Mesendoderm (in vitro differentiated cells): ENCODE measurements at regions not wholly inside any gene's neighbourhood (a gene's known extent, or its start where the extent isn't known, plus 50 kb on each side); places are given as distances from the start of the nearest gene placed in this dataset.

Experiments
- DNase-seq: peaks from one replicate; pipeline ENCODE4 v3.0.0; 2013
- H2AK5ac ChIP-seq: 2 replicates; pipeline ENCODE4 v1.6.1; 2013; ENCODE audit warnings: low read length, inconsistent platforms
- H2BK120ac ChIP-seq: 2 replicates; pipeline ENCODE4 v1.6.1; 2013; ENCODE audit warnings: low read depth, mild to moderate bottlenecking, low read length, moderate library complexity, mixed read lengths
- H2BK15ac ChIP-seq: replicated peaks from 2 replicates; pipeline ENCODE4 v1.6.1; 2013; ENCODE audit warnings: low read depth, mild to moderate bottlenecking, moderate library complexity
- H2BK5ac ChIP-seq: 2 replicates; pipeline ENCODE4 v1.6.1; 2013; ENCODE audit warnings: low read length, inconsistent platforms
- H3K18ac ChIP-seq: 2 replicates; pipeline ENCODE4 v1.6.1; 2013; ENCODE audit warnings: mild to moderate bottlenecking, low read length, mixed read lengths
- H3K23ac ChIP-seq: one replicate; pipeline ENCODE4 v1.6.1; 2013; ENCODE audit warnings: low read length
- H3K27ac ChIP-seq: 2 replicates; pipeline ENCODE4 v1.5.1; 2013; ENCODE audit warnings: low read depth, mild to moderate bottlenecking, inconsistent platforms, low read length, moderate library complexity
- H3K27me3 ChIP-seq: 2 replicates; pipeline ENCODE4 v1.6.1; 2013; ENCODE audit warnings: low read length, control low read depth, mild to moderate bottlenecking, inconsistent platforms; ENCODE audit not compliant: insufficient read depth, poor library complexity
- H3K36me3 ChIP-seq: 2 replicates; pipeline ENCODE4 v1.6.1; 2013; ENCODE audit warnings: low read length, inconsistent platforms; ENCODE audit not compliant: control insufficient read depth, insufficient read depth
- H3K4ac ChIP-seq: one replicate; pipeline ENCODE4 v1.6.1; 2013; ENCODE audit warnings: low read depth, mild to moderate bottlenecking, low read length, moderate library complexity
- H3K4me1 ChIP-seq: 2 replicates; pipeline ENCODE4 v1.6.1; 2013; ENCODE audit warnings: low read depth, low read length, inconsistent platforms; ENCODE audit not compliant: control insufficient read depth
- H3K4me2 ChIP-seq: 2 replicates; pipeline ENCODE4 v1.6.1; 2013; ENCODE audit warnings: low read length
- H3K4me3 ChIP-seq: 2 replicates; pipeline ENCODE4 v1.5.1; 2013; ENCODE audit warnings: mild to moderate bottlenecking, low read length
- H3K56ac ChIP-seq: one replicate; pipeline ENCODE4 v1.6.1; 2013; ENCODE audit warnings: low read length
- H3K79me1 ChIP-seq: 2 replicates; pipeline ENCODE4 v1.6.1; 2013; ENCODE audit warnings: low read length, inconsistent platforms
- H3K79me2 ChIP-seq: 2 replicates; pipeline ENCODE4 v1.6.1; 2013; ENCODE audit warnings: mild to moderate bottlenecking, low read length; ENCODE audit not compliant: control insufficient read depth, insufficient read depth
- H3K9ac ChIP-seq: 2 replicates; pipeline ENCODE4 v1.6.1; 2013; ENCODE audit warnings: low read length, inconsistent platforms
- H4K5ac ChIP-seq: one replicate; pipeline ENCODE4 v1.6.1; 2013; ENCODE audit warnings: low read length
- H4K8ac ChIP-seq: one replicate; pipeline ENCODE4 v1.6.1; 2013; ENCODE audit warnings: low read depth, mild to moderate bottlenecking, control low read depth, low read length, moderate library complexity
- WGBS: extraction: QIAGEN DNeasy Blood & Tissue Kit; methylation state at CpG from one replicate; pipeline ENCODE4 v1.1.7; 2013; ENCODE audit warnings: low lambda C conversion rate, missing lambda C conversion rate; ENCODE audit not compliant: insufficient coverage; ENCODE audit errors: extremely low coverage; 5-methylcytosine and 5-hydroxymethylcytosine counted together

DNA sequence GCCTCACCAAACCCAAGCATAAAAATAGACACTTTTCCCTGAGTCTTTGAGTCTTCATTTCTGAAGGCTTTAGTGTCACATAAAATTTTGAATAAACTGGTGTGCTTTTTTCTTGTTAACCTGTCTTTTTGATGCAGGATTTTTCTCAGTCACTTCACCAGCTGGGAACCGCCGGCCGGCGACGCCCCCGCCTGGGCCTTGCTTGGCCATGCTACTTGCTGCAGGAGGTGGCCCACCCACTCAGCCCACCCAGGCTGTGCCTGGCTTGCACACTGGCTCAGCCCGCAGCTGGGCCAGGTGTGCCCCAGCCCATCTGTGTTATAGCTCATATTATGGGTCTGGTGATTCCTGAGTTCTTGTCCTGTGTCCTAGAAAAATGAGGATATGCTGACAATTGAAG is 247.4 kb upstream of the CACNA2D1 start:
- no peak overlapping the region for H3K4me3 ChIP-seq
- no CpG with 5 or more reads among the region's 7 CpGs for WGBS
- no peak overlapping the region for H4K5ac ChIP-seq
- H2BK15ac ChIP-seq: no peak overlapping the region
- H2BK120ac ChIP-seq: no peak overlapping the region
- H3K23ac ChIP-seq: no peak overlapping the region
- H3K36me3 ChIP-seq: no peaks in the 10 kb centered on the region
- no peak overlapping the region for H3K56ac ChIP-seq
- no peak for DNase-seq
- no peaks in the 10 kb centered on the region for H3K79me2 ChIP-seq
- no peak overlapping the region for H3K18ac ChIP-seq
- no peaks in the 10 kb centered on the region for H3K27me3 ChIP-seq
- no peaks in the 10 kb centered on the region for H3K79me1 ChIP-seq
- H4K8ac ChIP-seq: no peak overlapping the region
- no peak overlapping the region for H3K4ac ChIP-seq
- no peak overlapping the region for H3K4me2 ChIP-seq
- H3K27ac ChIP-seq: no peak overlapping the region
- no peaks in the 10 kb centered on the region for H3K4me1 ChIP-seq
- H3K9ac ChIP-seq: no peak overlapping the region
- no peak overlapping the region for H2AK5ac ChIP-seq
- no peak overlapping the region for H2BK5ac ChIP-seq

DNA sequence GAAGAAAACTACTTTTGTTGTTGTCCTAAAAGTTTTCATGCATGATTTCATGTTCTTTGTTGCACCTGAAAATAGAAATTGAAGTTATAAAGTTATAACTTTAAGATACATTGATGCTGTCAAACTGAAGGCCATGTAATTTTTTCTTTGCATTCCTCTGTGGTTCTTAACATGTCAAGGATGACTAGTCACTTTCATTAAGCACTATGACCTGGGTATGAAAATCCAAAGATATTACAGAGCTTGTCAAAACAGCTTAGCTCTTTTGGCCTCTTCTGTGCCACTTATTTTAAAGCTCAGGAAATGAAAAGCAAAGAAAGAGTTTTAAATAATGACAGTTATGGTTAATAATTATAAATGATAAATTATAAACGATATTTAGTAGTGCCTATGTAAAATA is 241.6 kb upstream of the CACNA2D1 start:
- no peak overlapping the region for H3K9ac ChIP-seq
- H2AK5ac ChIP-seq: no peak overlapping the region
- H3K36me3 ChIP-seq: no peaks in the 10 kb centered on the region
- no peaks in the 10 kb centered on the region for H3K79me2 ChIP-seq
- no peak overlapping the region for H3K27ac ChIP-seq
- no peak overlapping the region for H3K4ac ChIP-seq
- no peak overlapping the region for H2BK120ac ChIP-seq
- H3K79me1 ChIP-seq: no peaks in the 10 kb centered on the region
- H3K4me1 ChIP-seq: no peaks in the 10 kb centered on the region
- no peak overlapping the region for H3K23ac ChIP-seq
- H2BK15ac ChIP-seq: no peak overlapping the region
- H4K8ac ChIP-seq: no peak overlapping the region
- no peak overlapping the region for H3K18ac ChIP-seq
- H4K5ac ChIP-seq: no peak overlapping the region
- H3K4me3 ChIP-seq: no peak overlapping the region
- no peaks in the 10 kb centered on the region for H3K27me3 ChIP-seq
- H3K4me2 ChIP-seq: no peak overlapping the region
- no peak overlapping the region for H3K56ac ChIP-seq
- no peak for DNase-seq
- H2BK5ac ChIP-seq: no peak overlapping the region
- WGBS: 100% methylated on average over 1 of the region's 1 CpG

DNA sequence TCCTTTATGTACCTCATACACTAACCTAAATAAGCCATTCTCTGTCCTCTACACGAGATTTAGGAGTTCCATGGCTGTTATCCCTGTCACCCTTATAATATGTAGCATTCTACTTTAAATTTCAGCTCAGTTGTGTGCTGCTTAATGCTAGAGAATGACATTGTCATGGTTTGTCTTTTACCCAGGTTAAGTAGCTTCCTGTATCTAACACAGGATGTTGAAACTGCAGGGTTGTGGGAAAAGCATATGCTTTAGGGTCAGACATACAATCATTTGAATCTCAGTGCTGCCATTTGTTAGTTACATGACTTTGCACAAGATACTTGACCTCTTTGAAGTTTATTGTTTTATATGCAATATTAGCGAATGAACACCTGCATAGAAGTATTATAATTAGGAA is 235.1 kb upstream of the CACNA2D1 start:
- Histone ChIP-seq H3K79me2 (no peaks in the 10 kb centered on the region), H2AK5ac (no peak overlapping the region), H3K4me2 (no peak overlapping the region), H3K36me3 (no peaks in the 10 kb centered on the region), H2BK5ac (no peak overlapping the region), H2BK120ac (no peak overlapping the region), H3K4me3 (no peak overlapping the region), H2BK15ac (no peak overlapping the region), H3K27ac (no peak overlapping the region), H3K23ac (no peak overlapping the region), H4K5ac (no peak overlapping the region), H4K8ac (no peak overlapping the region), H3K9ac (no peak overlapping the region), H3K56ac (no peak overlapping the region), H3K79me1 (no peaks in the 10 kb centered on the region), H3K27me3 (no peaks in the 10 kb centered on the region), H3K18ac (no peak overlapping the region), H3K4ac (no peak overlapping the region), H3K4me1 (no peaks in the 10 kb centered on the region)
- no CpG with 5 or more reads among the region's 2 CpGs for WGBS
- DNase-seq: peak; percentile 50

DNA sequence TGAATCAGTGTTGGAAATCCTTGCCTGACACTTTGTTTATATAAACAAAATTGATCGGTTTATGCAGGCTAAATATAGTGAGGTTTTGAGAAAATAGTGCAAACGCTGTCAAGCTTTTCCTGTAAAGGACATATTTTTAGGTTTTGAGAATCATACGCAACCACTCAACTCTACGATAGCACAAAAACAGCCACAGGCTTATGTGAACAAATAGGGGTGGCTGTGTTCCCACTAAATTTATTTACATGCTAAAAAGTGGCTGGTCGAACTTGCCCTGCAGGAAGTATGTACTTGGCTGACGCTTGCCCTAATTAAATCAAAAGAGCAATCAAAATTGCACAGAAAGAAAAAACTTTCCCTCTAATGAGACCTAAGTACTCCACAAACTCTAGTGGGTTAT is 234.7 kb upstream of the CACNA2D1 start:
- no peak overlapping the region for H4K5ac ChIP-seq
- H4K8ac ChIP-seq: no peak overlapping the region
- H3K79me1 ChIP-seq: no peaks in the 10 kb centered on the region
- no peak overlapping the region for H2BK5ac ChIP-seq
- peak overlapping the region; percentile 75 for H3K18ac ChIP-seq
- no peak overlapping the region for H2BK15ac ChIP-seq
- no peak overlapping the region for H3K4me3 ChIP-seq
- H3K4me1 ChIP-seq: no peaks in the 10 kb centered on the region
- WGBS: no CpG with 5 or more reads among the region's 6 CpGs
- no peak overlapping the region for H2AK5ac ChIP-seq
- H3K23ac ChIP-seq: no peak overlapping the region
- H3K27ac ChIP-seq: no peak overlapping the region
- no peak overlapping the region for H2BK120ac ChIP-seq
- H3K36me3 ChIP-seq: no peaks in the 10 kb centered on the region
- no peak overlapping the region for H3K56ac ChIP-seq
- H3K4me2 ChIP-seq: no peak overlapping the region
- no peak overlapping the region for H3K4ac ChIP-seq
- DNase-seq: no peak
- H3K9ac ChIP-seq: no peak overlapping the region
- H3K79me2 ChIP-seq: no peaks in the 10 kb centered on the region
- H3K27me3 ChIP-seq: no peaks in the 10 kb centered on the region

DNA sequence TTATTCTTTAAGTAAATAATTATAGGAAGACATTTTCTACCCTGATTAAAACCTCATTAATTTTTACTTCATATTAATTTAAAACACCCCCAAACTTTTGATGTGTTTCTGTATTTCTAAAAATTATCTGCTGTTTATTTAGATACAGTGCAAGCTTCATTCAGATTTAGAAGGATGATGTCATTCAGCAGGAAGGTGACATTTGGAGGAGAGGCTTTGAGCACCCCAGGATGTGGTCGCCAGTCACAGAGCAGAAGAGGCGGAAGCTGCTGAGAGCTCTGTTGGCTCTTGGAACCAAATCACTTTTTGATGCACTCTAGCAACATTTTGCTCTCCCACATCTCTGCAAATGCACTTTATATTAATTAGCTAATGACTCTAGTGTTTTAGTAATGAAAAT is 233.9 kb upstream of the CACNA2D1 start:
- Histone ChIP-seq H3K56ac (no peak overlapping the region), H3K36me3 (no peaks in the 10 kb centered on the region), H3K23ac (no peak overlapping the region), H2AK5ac (no peak overlapping the region), H3K27me3 (no peaks in the 10 kb centered on the region), H2BK120ac (no peak overlapping the region), H2BK5ac (no peak overlapping the region), H4K8ac (no peak overlapping the region), H3K4ac (no peak overlapping the region), H4K5ac (no peak overlapping the region), H2BK15ac (no peak overlapping the region), H3K27ac (no peak overlapping the region), H3K4me3 (no peak overlapping the region), H3K4me2 (no peak overlapping the region), H3K79me2 (no peaks in the 10 kb centered on the region), H3K4me1 (no peaks in the 10 kb centered on the region), H3K18ac (no peak overlapping the region), H3K9ac (no peak overlapping the region), H3K79me1 (no peaks in the 10 kb centered on the region)
- WGBS: no CpG with 5 or more reads among the region's 2 CpGs
- DNase-seq: peak; percentile 67

DNA sequence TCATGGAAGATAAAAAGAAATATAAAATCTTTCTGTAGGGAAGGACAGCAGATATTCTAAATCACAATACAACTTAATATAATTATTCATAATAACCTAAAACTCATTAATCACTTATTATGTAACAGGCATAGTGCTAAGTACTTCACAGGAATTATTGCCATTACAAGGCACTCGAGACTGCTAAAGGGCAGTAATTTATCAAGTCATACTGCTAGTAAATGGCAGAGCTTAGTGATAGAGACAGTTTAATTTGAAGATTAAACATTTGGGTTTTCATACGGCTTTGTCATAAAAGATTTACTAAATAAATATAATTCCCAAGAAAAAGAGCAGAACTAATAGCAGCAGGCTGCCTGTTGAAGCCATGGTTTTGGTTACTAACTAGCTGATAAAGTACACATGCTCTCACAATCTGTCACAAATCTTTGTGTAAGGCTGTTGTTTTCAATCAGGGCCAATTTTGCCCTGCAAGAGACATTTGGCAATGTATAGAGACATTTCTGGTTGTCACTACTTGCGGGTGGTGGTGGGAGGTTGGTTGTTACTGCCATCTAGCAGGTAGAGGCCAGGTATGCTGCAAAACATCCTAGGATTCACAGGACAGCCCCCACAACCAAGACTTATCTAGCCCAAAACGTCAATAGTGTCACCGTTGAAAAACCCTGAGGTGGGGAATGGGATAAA is 233.3 kb upstream of the CACNA2D1 start:
- no peak overlapping the region for H4K5ac ChIP-seq
- no peak overlapping the region for H3K4me2 ChIP-seq
- H2AK5ac ChIP-seq: no peak overlapping the region
- no peak overlapping the region for H2BK120ac ChIP-seq
- H2BK5ac ChIP-seq: no peak overlapping the region
- H3K23ac ChIP-seq: no peak overlapping the region
- H3K4ac ChIP-seq: no peak overlapping the region
- H3K79me1 ChIP-seq: no peaks in the 10 kb centered on the region
- H2BK15ac ChIP-seq: no peak overlapping the region
- H3K27ac ChIP-seq: no peak overlapping the region
- no peak overlapping the region for H3K9ac ChIP-seq
- H3K18ac ChIP-seq: no peak overlapping the region
- no peaks in the 10 kb centered on the region for H3K27me3 ChIP-seq
- H3K36me3 ChIP-seq: no peaks in the 10 kb centered on the region
- H4K8ac ChIP-seq: no peak overlapping the region
- no peaks in the 10 kb centered on the region for H3K4me1 ChIP-seq
- DNase-seq: peak; percentile 64
- WGBS: no CpG with 5 or more reads among the region's 5 CpGs
- H3K79me2 ChIP-seq: no peaks in the 10 kb centered on the region
- H3K4me3 ChIP-seq: no peak overlapping the region
- no peak overlapping the region for H3K56ac ChIP-seq
